HG02759 (cell line): ENCODE measurements at regions not wholly inside any gene's neighbourhood (a gene's known extent, or its start where the extent isn't known, plus 50 kb on each side); places are given as distances from the start of the nearest gene placed in this dataset.
A peak's percentile ranks its signal among the peaks of the same experiment; 100 is the strongest.
"Not testable (repeated sequence)": the region's sequence is repeated elsewhere in the genome, so short reads cannot be mapped to it uniquely, and the experiment has no call there.

Experiments
- ATAC-seq: cut with Tn5 transposase; IDR thresholded peaks from one replicate; pipeline ENCODE4 v1.9.1; 2021; ENCODE audit warnings: mild to moderate bottlenecking, moderate library complexity; ENCODE audit not compliant: unreplicated experiment

DNA sequence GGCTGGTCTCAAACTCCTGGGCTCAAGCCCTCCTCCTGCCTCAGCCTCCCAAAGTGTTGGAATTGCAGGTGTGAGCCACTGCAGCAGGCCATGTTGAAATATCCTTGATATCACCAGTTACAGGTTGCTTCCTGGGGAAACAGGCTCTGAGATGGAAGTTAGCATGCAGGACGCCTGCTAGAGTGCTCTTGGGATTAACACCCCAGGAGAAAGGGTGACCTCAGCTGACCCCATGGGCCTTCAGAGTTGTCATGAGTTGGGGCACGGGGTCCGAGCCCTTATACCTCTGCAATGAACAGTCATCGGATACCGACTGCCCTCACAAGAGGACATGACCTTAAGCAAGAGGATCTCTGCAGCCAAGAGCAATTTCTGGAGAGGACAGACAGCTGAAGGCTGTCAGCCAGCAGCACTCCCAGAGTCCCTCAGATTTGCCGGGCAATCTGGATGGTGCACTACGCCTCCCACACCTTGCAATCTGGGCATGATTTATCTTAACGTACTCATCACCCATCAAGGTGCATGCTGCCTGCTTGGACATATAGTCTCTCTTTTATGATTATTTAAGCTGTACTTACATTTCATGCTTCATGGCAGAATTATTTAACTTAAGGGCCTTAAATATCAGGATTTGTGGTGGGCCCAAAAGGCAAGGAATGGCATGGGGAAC lies 134.6 kb downstream of the ADSS2 start:
- ATAC-seq, result no peak

DNA sequence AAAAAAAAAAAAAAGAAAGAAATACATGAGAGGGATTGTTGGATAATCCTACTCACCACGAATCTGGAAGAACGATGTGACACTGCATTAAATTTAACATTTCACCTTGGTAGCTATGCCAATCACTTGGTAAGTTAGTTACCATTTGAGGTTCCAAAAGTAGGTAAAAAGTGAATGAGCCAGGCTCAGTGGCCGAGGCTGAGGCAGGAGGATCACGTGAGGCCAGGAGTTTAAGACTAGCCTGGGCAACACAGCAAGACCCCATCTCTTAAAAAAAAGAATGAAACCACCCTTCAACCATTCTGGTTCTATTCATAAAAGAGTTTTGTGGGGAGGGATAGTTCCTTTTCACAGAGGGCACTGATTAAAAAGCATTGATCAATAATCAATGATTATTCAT lies 133.6 kb downstream of the ADSS2 start:
- no peak for ATAC-seq

DNA sequence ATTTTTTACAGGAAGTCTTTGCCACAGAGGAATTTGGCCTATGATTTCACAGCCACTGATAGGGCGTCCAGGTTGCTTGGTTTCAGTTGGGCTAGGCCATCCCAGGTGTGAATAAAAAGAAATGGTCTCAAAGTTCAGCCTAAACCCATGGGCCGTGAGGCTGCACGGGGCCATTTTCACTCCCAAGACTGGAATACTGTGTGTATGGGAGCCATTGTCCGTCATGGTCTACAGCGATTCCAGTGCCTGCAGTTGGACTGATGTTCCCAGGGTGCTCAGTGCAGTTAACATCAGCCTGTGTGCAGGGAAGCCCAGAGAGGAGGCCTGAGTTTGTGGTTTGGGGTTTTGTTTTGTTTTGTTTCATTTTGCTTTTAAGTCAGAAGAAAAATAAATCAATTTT lies 133.2 kb downstream of the ADSS2 start:
- no peak for ATAC-seq

GRCh38 chr1:244319283-244320132 lies 132.2 kb downstream of the ADSS2 start:
- peak; percentile 78 for ATAC-seq

- no peak for ATAC-seq
These were observed 129.5 kb downstream of the ADSS2 start for GRCh38 chr1:244322181-244322580.

GRCh38 chr1:244322791-244323521 lies 128.8 kb downstream of the ADSS2 start:
- ATAC-seq, result no peak

- ATAC-seq, result no peak
These were observed 127.4 kb downstream of the ADSS2 start for GRCh38 chr1:244324176-244324883.

DNA sequence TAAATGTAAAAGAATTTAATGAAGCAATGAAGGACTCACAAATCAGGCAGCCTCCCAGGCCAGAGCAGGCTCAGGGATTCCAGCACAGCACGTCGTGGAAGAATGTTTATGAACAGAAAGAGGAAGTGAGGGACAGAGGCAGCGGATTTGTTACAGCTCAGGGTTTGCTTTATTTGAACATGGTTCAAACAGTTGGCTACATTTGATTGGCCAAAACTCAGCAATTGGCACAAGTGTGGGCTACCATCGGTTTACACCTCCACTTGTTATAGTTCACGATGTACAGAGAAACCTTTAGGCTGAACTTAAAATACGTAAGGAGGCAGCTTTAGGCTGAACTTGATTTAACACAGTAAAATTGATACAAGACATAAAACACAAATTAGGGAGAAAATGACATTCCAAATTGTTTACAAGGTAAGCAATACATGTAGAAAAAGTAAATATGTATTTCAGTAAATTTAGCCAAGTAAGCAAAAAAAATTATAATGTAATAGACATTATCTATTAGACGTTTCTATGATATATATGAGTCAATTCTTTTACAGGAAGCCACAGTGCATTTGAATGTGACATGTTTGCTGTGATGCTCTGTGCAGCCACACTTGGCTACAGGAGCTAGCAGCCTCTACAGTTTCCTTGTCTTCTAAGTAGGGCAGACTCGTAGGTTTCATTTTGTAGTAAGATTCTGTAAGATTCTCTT lies 126.5 kb downstream of the ADSS2 start:
- peak; percentile 78 for ATAC-seq

DNA sequence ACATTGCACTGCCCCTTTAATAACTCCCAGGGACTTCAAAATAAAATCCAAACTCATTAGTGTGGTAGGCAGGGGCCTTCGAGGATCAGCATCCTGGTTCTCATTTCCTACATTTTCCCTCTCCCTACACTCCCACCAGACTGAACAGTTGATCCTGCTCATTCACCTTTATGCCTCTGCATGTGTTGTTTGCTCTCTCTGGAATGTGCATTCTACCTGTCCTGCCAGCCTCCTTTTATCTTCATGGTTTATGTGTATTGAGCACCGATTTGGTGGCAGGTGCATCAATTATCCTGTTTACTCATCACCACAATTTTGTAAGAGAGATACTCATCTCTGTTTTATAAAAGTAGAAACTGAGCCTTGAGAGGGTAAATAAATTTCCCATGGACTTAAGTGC lies 125.0 kb downstream of the ADSS2 start:
- no peak for ATAC-seq

- ATAC-seq, result no peak
These were observed 124.2 kb downstream of the ADSS2 start for GRCh38 chr1:244327533-244327932.

DNA sequence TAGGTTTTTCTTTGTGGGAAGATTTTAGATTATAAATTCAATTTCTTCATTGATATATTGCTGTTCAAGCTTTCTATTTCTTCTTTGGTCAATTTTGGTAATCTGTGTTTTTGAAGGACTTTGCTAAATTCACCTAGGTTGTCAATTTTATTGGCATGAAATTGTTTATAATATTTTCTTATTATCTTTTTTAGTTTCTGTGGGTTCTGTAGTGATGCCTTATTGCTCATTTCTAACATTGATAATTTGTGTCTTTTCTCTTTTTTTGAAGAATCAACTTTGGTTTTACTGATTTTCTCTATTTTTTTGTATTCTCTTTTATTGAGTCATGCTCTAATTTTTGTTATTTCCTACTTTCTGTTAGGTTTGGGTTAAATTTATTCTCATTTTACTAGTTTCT lies 123.2 kb downstream of the ADSS2 start:
- ATAC-seq, result no peak

- ATAC-seq, result no peak
These were observed 122.0 kb downstream of the ADSS2 start for GRCh38 chr1:244329591-244330317.

DNA sequence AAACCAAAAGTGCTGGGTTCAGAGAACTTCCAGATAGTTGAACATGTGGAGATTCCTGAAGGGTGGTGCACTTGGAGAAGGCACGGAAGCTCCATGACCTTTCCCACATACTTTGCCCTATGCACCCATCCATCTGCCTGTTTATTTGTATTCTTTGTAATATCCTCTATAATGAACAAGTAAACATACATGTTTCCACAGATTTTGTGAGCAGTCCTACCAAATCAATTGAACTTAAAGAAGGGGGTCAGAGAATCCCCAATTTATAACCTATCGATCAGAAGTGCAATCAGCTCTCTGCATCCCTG lies 121.4 kb downstream of the ADSS2 start:
- no peak for ATAC-seq

- ATAC-seq, result not testable (repeated sequence)
These were observed 118.9 kb downstream of the ADSS2 start for GRCh38 chr1:244332761-244333160.

GRCh38 chr1:244334315-244334714 lies 117.4 kb downstream of the ADSS2 start:
- ATAC-seq, result not testable (repeated sequence)

GRCh38 chr1:244334842-244335241 lies 116.9 kb downstream of the ADSS2 start:
- not testable (repeated sequence) for ATAC-seq

GRCh38 chr1:244335456-244335855 lies 116.3 kb downstream of the ADSS2 start:
- no peak for ATAC-seq

- ATAC-seq, result no peak
These were observed 115.3 kb downstream of the ADSS2 start for GRCh38 chr1:244336232-244336899.

- ATAC-seq, result no peak
These were observed 113.9 kb downstream of the ADSS2 start for GRCh38 chr1:244337839-244338238.
